Upper lobe of left lung (tissue), 6 donors: ENCODE measurements at regions not wholly inside any gene's neighbourhood (a gene's known extent, or its start where the extent isn't known, plus 50 kb on each side); places are given as distances from the start of the nearest gene placed in this dataset.

Source experiments
- ATAC-seq, 2 donors: fragments of 200-7000 bp; cut with Tn5 transposase; one replicate each; pipeline ENCODE4 v1.9.1; 2022; ENCODE audit warnings: mild to moderate bottlenecking in 2 of 2, moderate library complexity in 2 of 2; ENCODE audit not compliant: low FRiP score in 2 of 2
- DNase-seq, 2 donors: peaks; one replicate each; pipeline ENCODE4 v3.0.0-alpha.2; 2019 to 2020
- H3K27ac ChIP-seq, 4 donors: fragments of 200-600 bp; sonication (generic); one replicate each; pipeline ENCODE4 v1.5.1; 2016 to 2019
- H3K27me3 ChIP-seq, 4 donors: fragments of 200-600 bp; sonication (generic); one replicate each; pipeline ENCODE4 v1.5.1; 2017 to 2019
- H3K36me3 ChIP-seq, 4 donors: fragments of 200-600 bp; sonication (generic); one replicate each; pipeline ENCODE4 v1.5.1; 2016 to 2019
- H3K4me1 ChIP-seq, 4 donors: fragments of 200-600 bp; sonication (generic); one replicate each; pipeline ENCODE4 v1.5.1; 2018 to 2019
- H3K4me3 ChIP-seq, 4 donors: fragments of 200-600 bp; sonication (generic); one replicate each; pipeline ENCODE4 v1.5.1; 2017 to 2019; ENCODE audit warnings: mild to moderate bottlenecking in 2 of 4, moderate library complexity in 1 of 4
- H3K9me3 ChIP-seq, 4 donors: fragments of 200-600 bp; sonication (generic); one replicate each; pipeline ENCODE4 v1.5.1; 2018 to 2019
- EP300 ChIP-seq, 4 donors: sonication (generic); formaldehyde crosslinking; IDR thresholded peaks; one replicate each; pipeline ENCODE4 v1.5.1; 2017; ENCODE audit warnings: antibody characterized with exemption in 4 of 4, control low read depth in 2 of 4
- POLR2A ChIP-seq, 4 donors: fragments of 450-650 bp; IDR thresholded peaks; one replicate each; pipeline ENCODE4 v1.5.1; 2016 to 2017; ENCODE audit warnings: antibody characterized with exemption in 4 of 4, mild to moderate bottlenecking in 2 of 4
- POLR2AphosphoS5 ChIP-seq, 2 donors: sonication (generic); formaldehyde crosslinking; IDR thresholded peaks; one replicate each; pipeline ENCODE4 v1.5.1; 2017; ENCODE audit warnings: antibody characterized with exemption in 2 of 2
- WGBS, 2 donors: methylation state at CpG; one replicate each; pipeline ENCODE4 v1.1.5; 2017 to 2018; 5-methylcytosine and 5-hydroxymethylcytosine counted together
- TF ChIP-seq, protein P1 (sequence below), 6 experiments: fragments of 450-650 bp in 4 of 6; fragments of 200-600 bp in 2 of 6; sonication (generic) in 2 of 6; IDR thresholded peaks; one replicate each; pipeline ENCODE4 v1.5.1; 2016 to 2019; ENCODE audit warnings: antibody characterized with exemption in 6 of 6
- donor health status: DM: no; HTN: no; CAD: no; lungs with moderate emphysema.
- donor health status: DM: no; HTN: yes; CAD: no; lungs with severe emphysema.

DNA sequence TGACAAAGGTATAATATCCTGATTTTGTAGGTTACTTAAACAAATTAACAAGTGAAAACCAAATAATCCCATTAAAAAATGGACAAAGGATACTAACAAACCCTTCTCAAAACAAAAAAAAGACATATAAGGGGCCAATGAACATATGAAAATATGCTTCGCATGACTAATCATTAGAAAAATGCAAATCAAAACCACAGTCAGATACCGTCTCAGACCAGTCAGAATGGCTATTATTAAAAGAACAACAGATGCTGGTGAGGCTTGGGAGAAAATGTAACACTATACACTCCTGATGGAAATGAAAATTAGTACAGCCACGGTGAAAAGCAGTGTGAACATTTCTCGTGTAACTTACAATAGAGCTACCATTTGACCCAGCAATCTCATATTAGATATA is 1542.2 kb upstream of the CDH9 start:
- no peaks in the 10 kb centered on the region for H3K36me3 ChIP-seq
- ATAC-seq (no peak), DNase-seq (no peak)
- no peak for TF ChIP-seq POLR2A (IDR thresholded peaks at IDR 0.05)
- TF ChIP-seq, protein P1, sequence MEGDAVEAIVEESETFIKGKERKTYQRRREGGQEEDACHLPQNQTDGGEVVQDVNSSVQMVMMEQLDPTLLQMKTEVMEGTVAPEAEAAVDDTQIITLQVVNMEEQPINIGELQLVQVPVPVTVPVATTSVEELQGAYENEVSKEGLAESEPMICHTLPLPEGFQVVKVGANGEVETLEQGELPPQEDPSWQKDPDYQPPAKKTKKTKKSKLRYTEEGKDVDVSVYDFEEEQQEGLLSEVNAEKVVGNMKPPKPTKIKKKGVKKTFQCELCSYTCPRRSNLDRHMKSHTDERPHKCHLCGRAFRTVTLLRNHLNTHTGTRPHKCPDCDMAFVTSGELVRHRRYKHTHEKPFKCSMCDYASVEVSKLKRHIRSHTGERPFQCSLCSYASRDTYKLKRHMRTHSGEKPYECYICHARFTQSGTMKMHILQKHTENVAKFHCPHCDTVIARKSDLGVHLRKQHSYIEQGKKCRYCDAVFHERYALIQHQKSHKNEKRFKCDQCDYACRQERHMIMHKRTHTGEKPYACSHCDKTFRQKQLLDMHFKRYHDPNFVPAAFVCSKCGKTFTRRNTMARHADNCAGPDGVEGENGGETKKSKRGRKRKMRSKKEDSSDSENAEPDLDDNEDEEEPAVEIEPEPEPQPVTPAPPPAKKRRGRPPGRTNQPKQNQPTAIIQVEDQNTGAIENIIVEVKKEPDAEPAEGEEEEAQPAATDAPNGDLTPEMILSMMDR (IDR thresholded peaks at IDR 0.05) = no peak
- TF ChIP-seq POLR2AphosphoS5 (IDR thresholded peaks at IDR 0.05) = no peak
- TF ChIP-seq EP300 (IDR thresholded peaks at IDR 0.05) = no peak
- no peaks in the 10 kb centered on the region for H3K4me1 ChIP-seq
- no peak overlapping the region for H3K4me3 ChIP-seq
- 87 to 95% methylated on average over 4 of the region's 4 CpGs for WGBS, 2 donors
- no peak overlapping the region for H3K27ac ChIP-seq
- H3K9me3 ChIP-seq = peaks cover 0 to 1% (median 0%) of the 10 kb centered on the region in 4 donors
- no peaks in the 10 kb centered on the region for H3K27me3 ChIP-seq

DNA sequence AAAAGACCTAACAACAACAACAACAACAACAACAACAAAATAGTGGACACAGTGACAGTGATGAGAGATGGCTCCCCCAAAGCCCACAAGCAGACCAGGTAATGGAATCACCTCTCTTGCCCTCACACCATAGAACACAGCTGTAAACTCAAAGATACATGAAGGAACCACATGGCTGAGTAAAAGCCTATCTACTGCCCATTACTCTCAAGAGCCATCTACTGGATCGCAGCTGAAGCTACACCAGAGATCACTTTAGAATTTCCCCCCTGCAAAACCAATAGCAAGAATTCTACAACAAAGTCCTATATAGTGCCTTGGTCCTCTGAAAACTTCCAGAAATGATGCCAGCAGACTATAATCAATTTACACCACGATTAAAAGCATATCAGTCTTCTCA is 1537.6 kb upstream of the CDH9 start:
- Histone ChIP-seq H3K36me3 (no peaks in the 10 kb centered on the region), H3K9me3 (peaks cover 0 to 6% (median 0%) of the 10 kb centered on the region in 4 donors), H3K27ac (no peak overlapping the region), H3K27me3 (no peaks in the 10 kb centered on the region), H3K4me3 (no peak overlapping the region), H3K4me1 (no peaks in the 10 kb centered on the region)
- 55 to 67% methylated on average over 2 of the region's 2 CpGs for WGBS, 2 donors
- DNase-seq (no peak), ATAC-seq (no peak)
- TF ChIP-seq POLR2A (IDR thresholded peaks at IDR 0.05) = no peak
- TF ChIP-seq EP300 (IDR thresholded peaks at IDR 0.05) = no peak
- TF ChIP-seq, protein P1 (IDR thresholded peaks at IDR 0.05) = no peak
- TF ChIP-seq POLR2AphosphoS5 (IDR thresholded peaks at IDR 0.05) = no peak

DNA sequence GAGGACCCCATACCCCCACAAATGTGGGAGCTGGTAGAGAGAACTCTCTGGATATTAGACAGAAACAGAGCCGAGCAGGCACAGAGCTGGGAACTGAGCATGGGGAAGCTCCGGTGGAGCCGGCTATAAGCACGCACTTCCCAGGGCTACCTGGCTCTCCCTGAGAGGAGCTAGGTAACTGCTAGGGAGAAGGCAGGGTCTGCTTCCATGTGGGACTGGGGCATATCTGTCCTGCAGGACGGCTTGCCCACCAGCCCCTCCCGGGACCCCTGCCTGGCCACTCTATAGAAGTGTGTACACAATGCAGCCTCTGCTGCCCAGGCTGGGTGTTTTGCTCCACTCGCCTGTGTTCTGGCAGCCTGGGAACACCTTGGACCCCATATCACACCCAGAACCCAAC is 1537.0 kb upstream of the CDH9 start:
- TF ChIP-seq EP300 (IDR thresholded peaks at IDR 0.05) (no peak), POLR2A (IDR thresholded peaks at IDR 0.05) (no peak), POLR2AphosphoS5 (IDR thresholded peaks at IDR 0.05) (no peak)
- TF ChIP-seq, protein P1 (IDR thresholded peaks at IDR 0.05) = no peak
- WGBS, 2 donors = 77 to 85% methylated on average over 4 to 6 of the region's 7 CpGs
- no peaks in the 10 kb centered on the region for H3K27me3 ChIP-seq
- H3K9me3 ChIP-seq = peaks cover 0 to 6% (median 0%) of the 10 kb centered on the region in 4 donors
- H3K4me3 ChIP-seq = no peak overlapping the region
- no peaks in the 10 kb centered on the region for H3K36me3 ChIP-seq
- DNase-seq (peak in 1 of 2 donors; percentile 20), ATAC-seq (peak in 1 of 2 donors; percentile 19)
- no peaks in the 10 kb centered on the region for H3K4me1 ChIP-seq
- H3K27ac ChIP-seq = no peak overlapping the region

DNA sequence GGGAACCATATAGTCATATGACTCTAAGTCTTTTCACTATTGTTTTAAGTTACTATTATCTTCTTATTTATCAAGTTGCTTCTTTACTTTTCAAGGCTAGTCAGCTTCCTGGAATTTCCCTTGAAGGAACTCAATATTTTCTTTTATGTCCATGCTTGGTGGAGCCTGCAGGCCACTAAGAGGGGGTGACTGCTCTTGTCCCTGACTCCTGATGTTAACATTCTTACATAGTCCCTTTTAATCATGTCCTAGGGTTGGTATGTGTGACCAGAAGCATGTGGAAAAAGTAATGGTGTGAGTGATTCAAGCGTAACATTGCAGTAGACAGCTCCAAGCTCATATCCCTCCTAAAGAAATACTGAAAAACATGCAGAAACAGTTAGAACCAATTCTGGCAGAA is 1536.2 kb upstream of the CDH9 start:
- H3K27ac ChIP-seq = no peak overlapping the region
- H3K4me3 ChIP-seq = no peak overlapping the region
- H3K4me1 ChIP-seq = no peaks in the 10 kb centered on the region
- H3K27me3 ChIP-seq = no peaks in the 10 kb centered on the region
- H3K9me3 ChIP-seq = peaks cover 0 to 6% (median 0%) of the 10 kb centered on the region in 4 donors
- ATAC-seq = no peak
- DNase-seq = no peak
- WGBS, 2 donors = 78 to 89% methylated on average over 1 of the region's 1 CpG
- no peaks in the 10 kb centered on the region for H3K36me3 ChIP-seq
- TF ChIP-seq, protein P1 (IDR thresholded peaks at IDR 0.05) = no peak
- TF ChIP-seq POLR2AphosphoS5 (IDR thresholded peaks at IDR 0.05) (no peak), EP300 (IDR thresholded peaks at IDR 0.05) (no peak), POLR2A (IDR thresholded peaks at IDR 0.05) (no peak)

DNA sequence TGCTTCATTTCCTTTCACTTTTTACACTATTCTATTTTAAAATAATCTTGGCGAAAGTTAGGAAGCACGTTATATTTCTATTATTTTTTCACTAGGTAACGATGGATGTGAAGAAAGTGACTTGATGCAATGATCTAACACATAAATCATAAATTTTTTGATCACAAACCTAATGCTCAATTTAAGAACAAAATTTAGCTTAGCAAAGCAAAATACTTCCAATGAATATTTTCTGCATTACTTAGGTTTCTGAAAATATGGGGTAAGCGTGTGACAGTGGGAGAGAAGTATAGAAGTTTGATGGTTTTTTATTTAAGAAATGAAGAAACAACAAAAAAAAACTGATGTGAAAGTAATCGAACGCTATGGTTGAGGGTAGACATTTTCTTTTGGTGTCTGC is 1528.7 kb upstream of the CDH9 start:
- 83 to 89% methylated on average over 6 of the region's 6 CpGs for WGBS, 2 donors

More for the DNA sequence above, 1528.7 kb upstream of the CDH9 start:
- ATAC-seq (no peak), DNase-seq (no peak)
- no peaks in the 10 kb centered on the region for H3K36me3 ChIP-seq
- no peaks in the 10 kb centered on the region for H3K27me3 ChIP-seq
- no peak overlapping the region for H3K4me3 ChIP-seq
- no peaks in the 10 kb centered on the region for H3K4me1 ChIP-seq
- H3K9me3 ChIP-seq = no peaks in the 10 kb centered on the region
- TF ChIP-seq POLR2AphosphoS5 (IDR thresholded peaks at IDR 0.05) (no peak), POLR2A (IDR thresholded peaks at IDR 0.05) (no peak), EP300 (IDR thresholded peaks at IDR 0.05) (no peak)
- TF ChIP-seq, protein P1 (IDR thresholded peaks at IDR 0.05) = no peak
- no peak overlapping the region for H3K27ac ChIP-seq
